Inferior parietal cortex (tissue), 1 donor: ENCODE measurements at regions not wholly inside any gene's neighbourhood (a gene's known extent, or its start where the extent isn't known, plus 50 kb on each side); places are given as distances from the start of the nearest gene placed in this dataset.
"Not testable (repeated sequence)": the region's sequence is repeated elsewhere in the genome, so short reads cannot be mapped to it uniquely, and the experiment has no call there.

Experiments
- DNase-seq: peaks from one replicate; pipeline ENCODE4 v3.0.0-alpha.2; 2016; ENCODE audit errors: extremely low spot score

- DNase-seq = no peak
These were observed 949.7 kb upstream of the NUDT12 start for GRCh38 chr5:104512063-104512825.

GRCh38 chr5:104498281-104498680, 935.7 kb upstream of the NUDT12 start:
- no peak for DNase-seq

- no peak for DNase-seq
These were observed 931.5 kb upstream of the NUDT12 start for GRCh38 chr5:104494083-104494482.

- no peak for DNase-seq
These were observed 910.2 kb upstream of the NUDT12 start for GRCh38 chr5:104472811-104473210.

GRCh38 chr5:104456122-104456521, 893.5 kb upstream of the NUDT12 start:
- no peak for DNase-seq

GRCh38 chr5:104452550-104452949, 890.0 kb upstream of the NUDT12 start:
- DNase-seq = no peak

- not testable (repeated sequence) for DNase-seq
These were observed 889.3 kb upstream of the NUDT12 start for GRCh38 chr5:104451911-104452310.

- no peak for DNase-seq
These were observed 882.1 kb upstream of the NUDT12 start for GRCh38 chr5:104444656-104445055.

GRCh38 chr5:104443706-104444105, 881.1 kb upstream of the NUDT12 start:
- DNase-seq = no peak

- DNase-seq = no peak
These were observed 869.4 kb upstream of the NUDT12 start for GRCh38 chr5:104431981-104432380.

GRCh38 chr5:104431002-104431620, 868.5 kb upstream of the NUDT12 start:
- no peak for DNase-seq

- no peak for DNase-seq
These were observed 867.3 kb upstream of the NUDT12 start for GRCh38 chr5:104429911-104430310.

- DNase-seq = no peak
These were observed 858.8 kb upstream of the NUDT12 start for GRCh38 chr5:104421431-104421830.

GRCh38 chr5:104418056-104418455, 855.5 kb upstream of the NUDT12 start:
- no peak for DNase-seq

- no peak for DNase-seq
These were observed 850.2 kb upstream of the NUDT12 start for GRCh38 chr5:104412649-104413240.

- no peak for DNase-seq
These were observed 838.4 kb upstream of the NUDT12 start for GRCh38 chr5:104400941-104401340.

- no peak for DNase-seq
These were observed 823.3 kb upstream of the NUDT12 start for GRCh38 chr5:104385906-104386305.

GRCh38 chr5:104375345-104375744, 812.8 kb upstream of the NUDT12 start:
- no peak for DNase-seq

- DNase-seq = no peak
These were observed 810.2 kb upstream of the NUDT12 start for GRCh38 chr5:104372796-104373195.

- no peak for DNase-seq
These were observed 809.8 kb upstream of the NUDT12 start for GRCh38 chr5:104372376-104372775.

GRCh38 chr5:104370523-104370922, 807.9 kb upstream of the NUDT12 start:
- DNase-seq = no peak

GRCh38 chr5:104367978-104368377, 805.4 kb upstream of the NUDT12 start:
- DNase-seq = no peak

- no peak for DNase-seq
These were observed 801.0 kb upstream of the NUDT12 start for GRCh38 chr5:104363567-104363966.
